NT2/D1 (cell line): ENCODE measurements at regions not wholly inside any gene's neighbourhood (a gene's known extent, or its start where the extent isn't known, plus 50 kb on each side); places are given as distances from the start of the nearest gene placed in this dataset.

Experiments used
- DNase-seq: peaks from one replicate; pipeline ENCODE4 v3.0.0-alpha.2; 2011; ENCODE audit warnings: low read depth, low spot score
- H3K27me3 ChIP-seq: 2 replicates; pipeline ENCODE4 v1.6.0; 2011; ENCODE audit warnings: mild to moderate bottlenecking; ENCODE audit not compliant: insufficient read length, insufficient read depth
- H3K36me3 ChIP-seq: 2 replicates; pipeline ENCODE4 v1.6.1; 2011; ENCODE audit warnings: mild to moderate bottlenecking, low read length, mixed read lengths; ENCODE audit not compliant: insufficient read depth, insufficient read length
- H3K4me1 ChIP-seq: 2 replicates; pipeline ENCODE4 v1.5.1; 2011; ENCODE audit not compliant: insufficient read depth, insufficient read length
- H3K4me3 ChIP-seq: 2 replicates; pipeline ENCODE4 v1.5.1; 2011; ENCODE audit warnings: low read depth; ENCODE audit not compliant: insufficient read length
- H3K9ac ChIP-seq: 2 replicates; pipeline ENCODE4 v1.6.0; 2011; ENCODE audit warnings: low read depth; ENCODE audit not compliant: insufficient read length
- H3K9me3 ChIP-seq: 2 replicates; pipeline ENCODE4 v1.5.1; 2011; ENCODE audit warnings: mild to moderate bottlenecking, low read length; ENCODE audit not compliant: insufficient read depth
- SUZ12 ChIP-seq: IDR thresholded peaks from 2 replicates; pipeline ENCODE4 v1.6.1; 2011; ENCODE audit not compliant: insufficient read length, insufficient read depth; ENCODE audit errors: extremely low read depth
- YY1 ChIP-seq: IDR thresholded peaks from 2 replicates; pipeline ENCODE4 v1.6.1; 2011; ENCODE audit not compliant: insufficient read length, insufficient read depth
- ZNF274 ChIP-seq: IDR thresholded peaks from 2 replicates; pipeline ENCODE4 v1.6.1; 2011; ENCODE audit warnings: mild to moderate bottlenecking, low read depth, low read length

- no peak for DNase-seq
- TF ChIP-seq ZNF274 = no peak
- TF ChIP-seq SUZ12 = no peak
- no peak for TF ChIP-seq YY1
- Histone ChIP-seq H3K4me1 (no peaks in the 10 kb centered on the region), H3K9ac (no peak overlapping the region), H3K9me3 (no peaks in the 10 kb centered on the region), H3K36me3 (no peaks in the 10 kb centered on the region), H3K4me3 (no peak overlapping the region), H3K27me3 (no peaks in the 10 kb centered on the region)
These were observed 399.5 kb downstream of the QKI start for GRCh38 chr6:163813979-163814493.

- H3K27me3 ChIP-seq = no peaks in the 10 kb centered on the region
- no peak overlapping the region for H3K9ac ChIP-seq
- H3K9me3 ChIP-seq = no peaks in the 10 kb centered on the region
- TF ChIP-seq ZNF274 = no peak
- no peak for TF ChIP-seq SUZ12
- TF ChIP-seq YY1 = no peak
- no peaks in the 10 kb centered on the region for H3K4me1 ChIP-seq
- H3K4me3 ChIP-seq = no peak overlapping the region
- H3K36me3 ChIP-seq = no peaks in the 10 kb centered on the region
- no peak for DNase-seq
These were observed 396.8 kb downstream of the QKI start for GRCh38 chr6:163811317-163811716.

GRCh38 chr6:163809364-163809763 is 394.8 kb downstream of the QKI start:
- TF ChIP-seq YY1 = no peak
- TF ChIP-seq ZNF274 = no peak
- no peak for TF ChIP-seq SUZ12
- H3K4me1 ChIP-seq = no peaks in the 10 kb centered on the region
- H3K27me3 ChIP-seq = no peaks in the 10 kb centered on the region

GRCh38 chr6:163808871-163809270 is 394.4 kb downstream of the QKI start:
- Histone ChIP-seq H3K27me3 (no peaks in the 10 kb centered on the region), H3K4me1 (no peaks in the 10 kb centered on the region), H3K9me3 (no peaks in the 10 kb centered on the region), H3K9ac (no peak overlapping the region), H3K4me3 (no peak overlapping the region), H3K36me3 (no peaks in the 10 kb centered on the region)
- no peak for DNase-seq
- TF ChIP-seq YY1 (no peak), ZNF274 (no peak), SUZ12 (no peak)

More at GRCh38 chr6:163809364-163809763, 394.8 kb downstream of the QKI start:
- no peak for DNase-seq
- Histone ChIP-seq H3K4me3 (no peak overlapping the region), H3K9ac (no peak overlapping the region), H3K36me3 (no peaks in the 10 kb centered on the region), H3K9me3 (no peaks in the 10 kb centered on the region)

GRCh38 chr6:163808231-163808630 is 393.7 kb downstream of the QKI start:
- no peaks in the 10 kb centered on the region for H3K36me3 ChIP-seq
- H3K9me3 ChIP-seq = no peaks in the 10 kb centered on the region
- TF ChIP-seq SUZ12 (no peak), YY1 (no peak), ZNF274 (no peak)
- no peak overlapping the region for H3K4me3 ChIP-seq
- no peak overlapping the region for H3K9ac ChIP-seq
- H3K27me3 ChIP-seq = no peaks in the 10 kb centered on the region
- no peaks in the 10 kb centered on the region for H3K4me1 ChIP-seq
- DNase-seq = no peak

GRCh38 chr6:163806755-163807499 is 392.4 kb downstream of the QKI start:
- H3K9me3 ChIP-seq = no peaks in the 10 kb centered on the region
- no peak overlapping the region for H3K4me3 ChIP-seq

GRCh38 chr6:163804991-163805390 is 390.5 kb downstream of the QKI start:
- H3K36me3 ChIP-seq = no peaks in the 10 kb centered on the region
- H3K4me3 ChIP-seq = no peak overlapping the region
- H3K9me3 ChIP-seq = no peaks in the 10 kb centered on the region
- no peak for TF ChIP-seq YY1
- no peak for TF ChIP-seq ZNF274
- TF ChIP-seq SUZ12 = no peak
- no peak overlapping the region for H3K9ac ChIP-seq
- no peaks in the 10 kb centered on the region for H3K4me1 ChIP-seq
- no peaks in the 10 kb centered on the region for H3K27me3 ChIP-seq
- DNase-seq = no peak

More at GRCh38 chr6:163806755-163807499, 392.4 kb downstream of the QKI start:
- Histone ChIP-seq H3K9ac (no peak overlapping the region), H3K4me1 (no peaks in the 10 kb centered on the region), H3K27me3 (no peaks in the 10 kb centered on the region), H3K36me3 (no peaks in the 10 kb centered on the region)
- DNase-seq = no peak
- TF ChIP-seq SUZ12 = no peak
